ENCODE measurements at regions not wholly inside any gene's neighbourhood (a gene's known extent, or its start where the extent isn't known, plus 50 kb on each side); places are given as distances from the start of the nearest gene placed in this dataset.

- DNase-seq (ENCODE audit: low read depth) = no peak
- H3K4me3 ChIP-seq (ENCODE audit: low read depth, low read length) = no peak overlapping the region
- TF ChIP-seq CTCF (IDR thresholded peaks at IDR 0.05; ENCODE audit: insufficient read depth, low read length) = no peak
Observed at GRCh38 chr9:115278326-115279035, 160.5 kb upstream of the TNC start.

- no peak for DNase-seq (ENCODE audit: low read depth)
- no peak overlapping the region for H3K4me3 ChIP-seq (ENCODE audit: low read depth, low read length)
- no peak for TF ChIP-seq CTCF (IDR thresholded peaks at IDR 0.05; ENCODE audit: insufficient read depth, low read length)
Observed at GRCh38 chr9:115283395-115283794, 165.4 kb upstream of the TNC start.

- TF ChIP-seq CTCF (IDR thresholded peaks at IDR 0.05; ENCODE audit: insufficient read depth, low read length) = no peak
- no peak for DNase-seq (ENCODE audit: low read depth)
Observed at GRCh38 chr9:115285836-115286235, 167.9 kb upstream of the TNC start.

GRCh38 chr9:115286411-115286810, 168.5 kb upstream of the TNC start:
- no peak overlapping the region for H3K4me3 ChIP-seq (ENCODE audit: low read depth, low read length)
- DNase-seq (ENCODE audit: low read depth) = no peak
- no peak for TF ChIP-seq CTCF (IDR thresholded peaks at IDR 0.05; ENCODE audit: insufficient read depth, low read length)

More at GRCh38 chr9:115285836-115286235, 167.9 kb upstream of the TNC start:
- no peak overlapping the region for H3K4me3 ChIP-seq (ENCODE audit: low read depth, low read length)

GRCh38 chr9:115289757-115290208, 171.8 kb upstream of the TNC start:
- DNase-seq (ENCODE audit: low read depth) = peak; percentile 55
- no peak for TF ChIP-seq CTCF (IDR thresholded peaks at IDR 0.05; ENCODE audit: insufficient read depth, low read length)
- H3K4me3 ChIP-seq (ENCODE audit: low read depth, low read length) = no peak overlapping the region

GRCh38 chr9:115291841-115292240, 173.9 kb upstream of the TNC start:
- no peak overlapping the region for H3K4me3 ChIP-seq (ENCODE audit: low read depth, low read length)
- peak; percentile 22 for DNase-seq (ENCODE audit: low read depth)
- no peak for TF ChIP-seq CTCF (IDR thresholded peaks at IDR 0.05; ENCODE audit: insufficient read depth, low read length)

Data from fibroblast of the aortic adventitia (primary cell).